Activated CD8-positive, alpha-beta T cell treated with anti-CD3 and anti-CD28 coated beads for 36 hours (primary cell): ENCODE measurements at regions not wholly inside any gene's neighbourhood (a gene's known extent, or its start where the extent isn't known, plus 50 kb on each side); places are given as distances from the start of the nearest gene placed in this dataset.

Experiments
- ATAC-seq: fragments of 200-7000 bp; cut with Tn5 transposase; one replicate; pipeline ENCODE4 v1.10.0; 2021; ENCODE audit warnings: mild to moderate bottlenecking, moderate library complexity
- CTCF ChIA-PET: fragments of 350-600 bp; sonication (Branson Sonifier 250); formaldehyde crosslinking; loops from one replicate; lab custom pipeline; 2021; ENCODE audit warnings: antibody characterized with exemption; lab: Charles Lee
- POLR2A ChIA-PET: fragments of 350-600 bp; sonication (Branson Sonifier 250); formaldehyde crosslinking; loops from one replicate; lab custom pipeline; 2021; ENCODE audit warnings: antibody characterized with exemption; lab: Charles Lee
- DNase-seq: peaks from one replicate; pipeline ENCODE4 v3.0.0-alpha.2; 2020
- H3K27ac Mint-ChIP-seq: one replicate; pipeline ENCODE4 v1.8.0; 2021; ENCODE audit warnings: mild to moderate bottlenecking, mixed read lengths
- H3K27me3 Mint-ChIP-seq: one replicate; pipeline ENCODE4 v1.8.0; 2021; ENCODE audit warnings: mixed read lengths
- H3K36me3 Mint-ChIP-seq: one replicate; pipeline ENCODE4 v1.8.0; 2021; ENCODE audit warnings: low read depth, mixed read lengths
- H3K4me1 Mint-ChIP-seq: one replicate; pipeline ENCODE4 v1.8.0; 2021; ENCODE audit warnings: low read depth, mixed read lengths
- H3K4me3 Mint-ChIP-seq: one replicate; pipeline ENCODE4 v1.8.0; 2021; ENCODE audit warnings: mild to moderate bottlenecking, moderate library complexity, mixed read lengths
- H3K9me3 Mint-ChIP-seq: one replicate; pipeline ENCODE4 v1.8.0; 2021; ENCODE audit warnings: mixed read lengths
- CTCF ChIP-seq: fragments of 200-600 bp; IDR thresholded peaks from one replicate; pipeline ENCODE4 v1.8.0; 2022; ENCODE audit warnings: antibody characterized with exemption, mild to moderate bottlenecking
- intact Hi-C: fragments of 100-400 bp; cut with micrococcal nuclease; formaldehyde crosslinking; loops from one replicate; pipeline ENCODE4 v1.10.0; 2022

- Mint-ChIP-seq H3K9me3 (no peaks in the 10 kb centered on the region), H3K4me3 (no peak overlapping the region), H3K36me3 (no peaks in the 10 kb centered on the region), H3K27me3 (peaks cover under 1% of the 10 kb centered on the region), H3K4me1 (no peaks in the 10 kb centered on the region), H3K27ac (no peak overlapping the region)
- ChIA-PET CTCF (no interaction called here), POLR2A (no interaction called here)
- DNase-seq (no peak), ATAC-seq (no peak)
- intact Hi-C loops: no loop called here
- no peak for TF ChIP-seq CTCF
Observed at GRCh38 chr3:87069971-87070370, 79.0 kb upstream of the VGLL3 start.

GRCh38 chr3:87069021-87069420 is 78.1 kb upstream of the VGLL3 start:
- Mint-ChIP-seq H3K4me3 (no peak overlapping the region), H3K27ac (no peak overlapping the region), H3K9me3 (no peaks in the 10 kb centered on the region), H3K4me1 (no peaks in the 10 kb centered on the region), H3K27me3 (peaks cover 1% of the 10 kb centered on the region), H3K36me3 (no peaks in the 10 kb centered on the region)
- TF ChIP-seq CTCF: no peak
- ChIA-PET CTCF (no interaction called here), POLR2A (no interaction called here)
- ATAC-seq (no peak), DNase-seq (no peak)
- intact Hi-C loops: no loop called here

GRCh38 chr3:87062685-87063084 is 71.7 kb upstream of the VGLL3 start:
- DNase-seq: no peak
- no peak for ATAC-seq
- CTCF ChIA-PET: no interaction called here
- H3K36me3 Mint-ChIP-seq: no peaks in the 10 kb centered on the region
- no peak for TF ChIP-seq CTCF
- no peaks in the 10 kb centered on the region for H3K4me1 Mint-ChIP-seq
- intact Hi-C loops: no loop called here
- POLR2A ChIA-PET: no interaction called here
- no peak overlapping the region for H3K27ac Mint-ChIP-seq
- peaks cover 1% of the 10 kb centered on the region for H3K27me3 Mint-ChIP-seq
- H3K9me3 Mint-ChIP-seq: no peaks in the 10 kb centered on the region
- no peak overlapping the region for H3K4me3 Mint-ChIP-seq

DNA sequence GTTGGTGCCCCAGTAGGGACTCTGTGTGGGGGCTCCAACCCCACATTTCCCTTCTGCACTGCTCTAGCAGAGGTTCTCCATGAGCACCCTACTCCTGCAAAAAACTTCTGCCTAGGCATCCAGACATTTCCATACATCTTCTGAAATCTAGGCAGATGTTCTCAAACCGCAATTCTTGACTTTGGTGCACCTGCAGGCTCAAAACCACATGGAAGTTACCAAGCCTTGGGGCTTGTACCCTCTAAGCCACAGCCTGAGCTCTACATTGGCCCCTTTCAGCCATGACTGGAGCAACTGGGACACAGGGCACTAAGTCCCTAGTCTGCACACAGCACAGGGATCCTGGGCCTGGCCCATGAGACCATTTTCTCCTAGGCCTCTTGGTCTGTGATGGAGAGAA is 66.5 kb upstream of the VGLL3 start:
- no peak for DNase-seq
- peaks cover 1% of the 10 kb centered on the region for H3K27me3 Mint-ChIP-seq
- TF ChIP-seq CTCF: no peak
- no peak for ATAC-seq
- ChIA-PET POLR2A (no interaction called here), CTCF (no interaction called here)
- no peak overlapping the region for H3K4me3 Mint-ChIP-seq
- no peaks in the 10 kb centered on the region for H3K4me1 Mint-ChIP-seq
- no peak overlapping the region for H3K27ac Mint-ChIP-seq
- intact Hi-C loops: no loop called here
- H3K9me3 Mint-ChIP-seq: peaks cover 2% of the 10 kb centered on the region
- no peaks in the 10 kb centered on the region for H3K36me3 Mint-ChIP-seq

DNA sequence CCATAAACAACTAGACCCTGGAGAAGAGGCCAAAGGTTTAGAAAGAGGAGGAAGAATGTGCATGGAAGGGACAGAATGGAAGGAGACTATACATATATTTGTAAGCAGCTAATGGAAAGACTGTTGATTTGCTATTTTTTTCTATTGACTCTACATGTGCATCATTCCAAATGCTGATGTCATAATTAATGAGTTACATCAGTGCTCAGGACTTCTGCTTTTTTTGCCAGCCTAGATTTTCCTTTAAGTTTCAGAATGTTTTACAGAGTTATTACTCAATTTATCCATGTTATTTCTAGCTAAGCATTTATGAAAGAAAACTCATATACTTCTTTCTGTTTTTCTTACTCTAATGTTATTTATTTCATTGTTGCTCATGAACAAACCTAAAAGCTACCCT is 62.6 kb upstream of the VGLL3 start:
- H3K9me3 Mint-ChIP-seq: peaks cover 3% of the 10 kb centered on the region
- H3K4me1 Mint-ChIP-seq: no peaks in the 10 kb centered on the region
- no peak for TF ChIP-seq CTCF
- no peak overlapping the region for H3K4me3 Mint-ChIP-seq
- H3K27ac Mint-ChIP-seq: no peak overlapping the region
- DNase-seq (no peak), ATAC-seq (no peak)
- peaks cover 3% of the 10 kb centered on the region for H3K27me3 Mint-ChIP-seq
- CTCF ChIA-PET: no interaction called here
- H3K36me3 Mint-ChIP-seq: no peaks in the 10 kb centered on the region
- POLR2A ChIA-PET: no interaction called here
- intact Hi-C loops: no loop called here
